Suprapubic skin (tissue), 4 donors: ENCODE measurements at regions not wholly inside any gene's neighbourhood (a gene's known extent, or its start where the extent isn't known, plus 50 kb on each side); places are given as distances from the start of the nearest gene placed in this dataset.
"Not testable (repeated sequence)": the region's sequence is repeated elsewhere in the genome, so short reads cannot be mapped to it uniquely, and the experiment has no call there.

Experiments used
- DNase-seq, 2 donors: peaks; one replicate each; pipeline ENCODE4 v3.0.0-alpha.2; 2019; ENCODE audit warnings: low spot score in 2 of 2
- H3K27ac ChIP-seq: fragments of 200-600 bp; sonication (generic); one replicate; pipeline ENCODE4 v1.5.1; 2019
- H3K27me3 ChIP-seq: fragments of 200-600 bp; sonication (generic); one replicate; pipeline ENCODE4 v1.5.1; 2019
- H3K36me3 ChIP-seq: fragments of 200-600 bp; sonication (generic); one replicate; pipeline ENCODE4 v1.5.1; 2019
- H3K4me1 ChIP-seq: fragments of 200-600 bp; sonication (generic); one replicate; pipeline ENCODE4 v1.5.1; 2019
- H3K4me3 ChIP-seq: fragments of 200-600 bp; sonication (generic); one replicate; pipeline ENCODE4 v1.5.1; 2019; ENCODE audit warnings: mild to moderate bottlenecking
- H3K9me3 ChIP-seq: fragments of 200-600 bp; sonication (generic); one replicate; pipeline ENCODE4 v1.5.1; 2019
- CTCF ChIP-seq, 2 donors: fragments of 200-600 bp in 1 of 2; fragments of 450-650 bp in 1 of 2; sonication (generic) in 1 of 2; IDR thresholded peaks; one replicate each; pipeline ENCODE4 v1.5.1; 2016 to 2019; ENCODE audit warnings: antibody characterized with exemption in 2 of 2, mild to moderate bottlenecking in 1 of 2, moderate library complexity in 1 of 2
- EP300 ChIP-seq: sonication (generic); formaldehyde crosslinking; IDR thresholded peaks from one replicate; pipeline ENCODE4 v1.6.1; 2017; ENCODE audit warnings: antibody characterized with exemption
- POLR2A ChIP-seq, 2 donors: fragments of 450-650 bp; IDR thresholded peaks; one replicate each; pipeline ENCODE4 v1.6.1; 2017; ENCODE audit warnings: antibody characterized with exemption in 2 of 2, mild to moderate bottlenecking in 2 of 2, moderate library complexity in 2 of 2
- POLR2AphosphoS5 ChIP-seq, 3 donors: sonication (generic); formaldehyde crosslinking; IDR thresholded peaks; one replicate each; pipeline ENCODE4 v1.6.1; 2017; ENCODE audit warnings: antibody characterized with exemption in 3 of 3
- WGBS: methylation state at CpG from one replicate; pipeline ENCODE4 v1.1.5; 2018; 5-methylcytosine and 5-hydroxymethylcytosine counted together

GRCh38 chr16:13351181-13351580 is 449.8 kb downstream of the SHISA9 start:
- no peak for TF ChIP-seq EP300
- no peak for TF ChIP-seq CTCF (IDR thresholded peaks at IDR 0.05)
- TF ChIP-seq POLR2A (IDR thresholded peaks at IDR 0.05), result no peak
- no peak for TF ChIP-seq POLR2AphosphoS5 (IDR thresholded peaks at IDR 0.05)
- DNase-seq, result no peak
- Histone ChIP-seq H3K36me3 (no peaks in the 10 kb centered on the region), H3K4me3 (no peak overlapping the region), H3K27ac (no peak overlapping the region), H3K4me1 (no peaks in the 10 kb centered on the region), H3K9me3 (no peaks in the 10 kb centered on the region), H3K27me3 (no peaks in the 10 kb centered on the region)
- 73% methylated on average over 6 of the region's 6 CpGs for WGBS

GRCh38 chr16:13351601-13352217 is 450.3 kb downstream of the SHISA9 start:
- no peak overlapping the region for H3K4me3 ChIP-seq
- H3K9me3 ChIP-seq, result no peaks in the 10 kb centered on the region
- 40% methylated on average over 4 of the region's 4 CpGs for WGBS
- no peak overlapping the region for H3K27ac ChIP-seq
- H3K4me1 ChIP-seq, result no peaks in the 10 kb centered on the region
- no peaks in the 10 kb centered on the region for H3K36me3 ChIP-seq
- H3K27me3 ChIP-seq, result no peaks in the 10 kb centered on the region
- no peak for TF ChIP-seq POLR2AphosphoS5 (IDR thresholded peaks at IDR 0.05)
- TF ChIP-seq CTCF (IDR thresholded peaks at IDR 0.05), result no peak
- no peak for TF ChIP-seq EP300
- TF ChIP-seq POLR2A (IDR thresholded peaks at IDR 0.05), result no peak
- no peak for DNase-seq

GRCh38 chr16:13352796-13353195 is 451.4 kb downstream of the SHISA9 start:
- 59% methylated on average over 7 of the region's 7 CpGs for WGBS
- not testable (repeated sequence) for H3K9me3 ChIP-seq, H3K27ac ChIP-seq, DNase-seq, H3K27me3 ChIP-seq, H3K36me3 ChIP-seq, H3K4me3 ChIP-seq, H3K4me1 ChIP-seq

GRCh38 chr16:13357842-13358241 is 456.4 kb downstream of the SHISA9 start:
- DNase-seq, H3K4me1 ChIP-seq, H3K27me3 ChIP-seq, H3K36me3 ChIP-seq, H3K4me3 ChIP-seq, H3K27ac ChIP-seq: not testable (repeated sequence)
- peaks cover 15% of the 10 kb centered on the region for H3K9me3 ChIP-seq
- WGBS, result 83% methylated on average over 4 of the region's 4 CpGs

GRCh38 chr16:13359835-13360234 is 458.4 kb downstream of the SHISA9 start:
- no peak for DNase-seq
- TF ChIP-seq EP300 (no peak), CTCF (IDR thresholded peaks at IDR 0.05) (no peak), POLR2AphosphoS5 (IDR thresholded peaks at IDR 0.05) (no peak), POLR2A (IDR thresholded peaks at IDR 0.05) (no peak)
- H3K36me3 ChIP-seq, result no peaks in the 10 kb centered on the region
- H3K4me3 ChIP-seq, result no peak overlapping the region
- no peaks in the 10 kb centered on the region for H3K4me1 ChIP-seq
- H3K27ac ChIP-seq, result no peak overlapping the region
- 88% methylated on average over 3 of the region's 3 CpGs for WGBS
- H3K9me3 ChIP-seq, result peaks cover 15% of the 10 kb centered on the region
- no peaks in the 10 kb centered on the region for H3K27me3 ChIP-seq

- DNase-seq, result no peak
- H3K4me1 ChIP-seq, result no peaks in the 10 kb centered on the region
- H3K36me3 ChIP-seq, result no peaks in the 10 kb centered on the region
- no peak overlapping the region for H3K4me3 ChIP-seq
- no peaks in the 10 kb centered on the region for H3K27me3 ChIP-seq
- no peak for TF ChIP-seq POLR2A (IDR thresholded peaks at IDR 0.05)
- no peak for TF ChIP-seq CTCF (IDR thresholded peaks at IDR 0.05)
- no peak for TF ChIP-seq POLR2AphosphoS5 (IDR thresholded peaks at IDR 0.05)
- no peak for TF ChIP-seq EP300
- no peaks in the 10 kb centered on the region for H3K9me3 ChIP-seq
- H3K27ac ChIP-seq, result no peak overlapping the region
- WGBS, result 93% methylated on average over 3 of the region's 3 CpGs
Observed at GRCh38 chr16:13372421-13372820, 471.0 kb downstream of the SHISA9 start.
